ENCODE measurements at regions not wholly inside any gene's neighbourhood (a gene's known extent, or its start where the extent isn't known, plus 50 kb on each side); places are given as distances from the start of the nearest gene placed in this dataset.

- Histone ChIP-seq H3K4me3 (ENCODE audit: low read depth, low read length, poor library complexity, severe bottlenecking) (no peak overlapping the region), H3K4me2 (ENCODE audit: low read length) (no peak overlapping the region), H3K27ac (ENCODE audit: low read depth, low read length, poor library complexity, severe bottlenecking) (no peak overlapping the region), H3K79me2 (ENCODE audit: insufficient read depth, low read depth, low read length) (no peaks in the 10 kb centered on the region), H2AFZ (ENCODE audit: low read length) (no peak overlapping the region), H4K20me1 (ENCODE audit: insufficient read depth, low read length) (no peaks in the 10 kb centered on the region), H3K9me3 (ENCODE audit: low read length) (no peaks in the 10 kb centered on the region), H3K9me2 (ENCODE audit: insufficient read depth, low read length) (no peaks in the 10 kb centered on the region), H3K36me3 (ENCODE audit: insufficient read depth, low read length) (no peaks in the 10 kb centered on the region), H3K4me1 (ENCODE audit: insufficient read depth, low read length, poor library complexity, severe bottlenecking) (no peaks in the 10 kb centered on the region)
- POLR2A ChIA-PET = no interaction called here
- intact Hi-C loops (cut with micrococcal nuclease; ENCODE audit: unreplicated experiment) = no loop called here
- TF ChIP-seq EZH2phosphoT487 (IDR thresholded peaks at IDR 0.05; ENCODE audit: borderline replicate concordance, low read depth, low read length) (no peak), CTCF (conservative IDR thresholded peaks at IDR 0.05; ENCODE audit: low read length) (no peak)
- CTCF ChIA-PET (ENCODE audit: unreplicated experiment) = no interaction called here
- BruUV-seq (replicated peaks) = no TSS peak
- DNase-seq (ENCODE audit: low spot score) = no peak
These were observed 579.8 kb upstream of the TMEM132C start for GRCh38 chr12:127687181-127687580.

DNA sequence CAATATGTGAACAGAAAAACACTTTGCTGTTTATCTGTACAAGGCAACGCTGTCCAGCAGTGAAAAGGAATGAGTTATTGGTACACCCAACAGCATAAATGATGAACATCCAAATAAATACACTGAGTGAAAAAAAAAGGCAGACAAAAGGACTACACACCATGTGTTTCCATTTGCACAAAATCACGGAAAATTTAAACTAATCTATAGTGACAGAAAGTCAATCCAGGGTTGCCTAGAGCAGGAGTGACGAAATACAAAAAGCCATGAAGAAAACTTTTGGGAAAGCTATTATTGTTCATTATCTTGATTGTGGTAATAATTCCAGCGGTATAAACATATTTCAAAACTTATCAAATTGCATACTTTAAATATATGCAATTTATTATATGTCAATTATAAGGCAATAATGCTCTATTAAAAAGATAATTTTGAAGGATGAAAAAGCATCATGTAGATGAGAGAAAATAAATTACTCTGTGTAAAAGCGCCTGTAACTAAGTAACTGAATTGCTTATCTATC lies 578.0 kb upstream of the TMEM132C start:
- Histone ChIP-seq H3K27ac (ENCODE audit: low read depth, low read length, poor library complexity, severe bottlenecking) (no peak overlapping the region), H4K20me1 (ENCODE audit: insufficient read depth, low read length) (no peaks in the 10 kb centered on the region), H3K36me3 (ENCODE audit: insufficient read depth, low read length) (no peaks in the 10 kb centered on the region), H3K9me3 (ENCODE audit: low read length) (no peaks in the 10 kb centered on the region), H3K4me1 (ENCODE audit: insufficient read depth, low read length, poor library complexity, severe bottlenecking) (no peaks in the 10 kb centered on the region), H2AFZ (ENCODE audit: low read length) (no peak overlapping the region), H3K79me2 (ENCODE audit: insufficient read depth, low read depth, low read length) (no peaks in the 10 kb centered on the region), H3K4me3 (ENCODE audit: low read depth, low read length, poor library complexity, severe bottlenecking) (no peak overlapping the region), H3K9me2 (ENCODE audit: insufficient read depth, low read length) (no peaks in the 10 kb centered on the region), H3K4me2 (ENCODE audit: low read length) (no peak overlapping the region)
- TF ChIP-seq EZH2phosphoT487 (IDR thresholded peaks at IDR 0.05; ENCODE audit: borderline replicate concordance, low read depth, low read length) = no peak
- no peak for TF ChIP-seq CTCF (conservative IDR thresholded peaks at IDR 0.05; ENCODE audit: low read length)
- POLR2A ChIA-PET = no interaction called here
- CTCF ChIA-PET (ENCODE audit: unreplicated experiment) = no interaction called here
- no peak for DNase-seq (ENCODE audit: low spot score)
- intact Hi-C loops (cut with micrococcal nuclease; ENCODE audit: unreplicated experiment) = no loop called here
- no TSS peak for BruUV-seq (replicated peaks)

- no peaks in the 10 kb centered on the region for H3K79me2 ChIP-seq (ENCODE audit: insufficient read depth, low read depth, low read length)
- no peaks in the 10 kb centered on the region for H3K4me1 ChIP-seq (ENCODE audit: insufficient read depth, low read length, poor library complexity, severe bottlenecking)
- no peak overlapping the region for H3K4me2 ChIP-seq (ENCODE audit: low read length)
- POLR2A ChIA-PET = interaction anchor here (0.7 kb wide), 1 partner anchor 19 kb away, joined by 3 read pairs; no protein-coding TSS in a partner anchor
- no peaks in the 10 kb centered on the region for H3K36me3 ChIP-seq (ENCODE audit: insufficient read depth, low read length)
- DNase-seq (ENCODE audit: low spot score) = peak; percentile 5
- no TSS peak for BruUV-seq (replicated peaks)
- no peaks in the 10 kb centered on the region for H4K20me1 ChIP-seq (ENCODE audit: insufficient read depth, low read length)
- intact Hi-C loops (cut with micrococcal nuclease; ENCODE audit: unreplicated experiment) = no loop called here
- H3K9me2 ChIP-seq (ENCODE audit: insufficient read depth, low read length) = no peaks in the 10 kb centered on the region
- no peaks in the 10 kb centered on the region for H3K9me3 ChIP-seq (ENCODE audit: low read length)
- CTCF ChIA-PET (ENCODE audit: unreplicated experiment) = no interaction called here
- TF ChIP-seq CTCF (conservative IDR thresholded peaks at IDR 0.05; ENCODE audit: low read length) = peak; percentile 75
- no peak for TF ChIP-seq EZH2phosphoT487 (IDR thresholded peaks at IDR 0.05; ENCODE audit: borderline replicate concordance, low read depth, low read length)
- no peak overlapping the region for H3K4me3 ChIP-seq (ENCODE audit: low read depth, low read length, poor library complexity, severe bottlenecking)
- no peak overlapping the region for H3K27ac ChIP-seq (ENCODE audit: low read depth, low read length, poor library complexity, severe bottlenecking)
- no peak overlapping the region for H2AFZ ChIP-seq (ENCODE audit: low read length)
These were observed 576.8 kb upstream of the TMEM132C start for GRCh38 chr12:127690161-127690560.
